ENCODE measurements at regions not wholly inside any gene's neighbourhood (a gene's known extent, or its start where the extent isn't known, plus 50 kb on each side); places are given as distances from the start of the nearest gene placed in this dataset.

DNA sequence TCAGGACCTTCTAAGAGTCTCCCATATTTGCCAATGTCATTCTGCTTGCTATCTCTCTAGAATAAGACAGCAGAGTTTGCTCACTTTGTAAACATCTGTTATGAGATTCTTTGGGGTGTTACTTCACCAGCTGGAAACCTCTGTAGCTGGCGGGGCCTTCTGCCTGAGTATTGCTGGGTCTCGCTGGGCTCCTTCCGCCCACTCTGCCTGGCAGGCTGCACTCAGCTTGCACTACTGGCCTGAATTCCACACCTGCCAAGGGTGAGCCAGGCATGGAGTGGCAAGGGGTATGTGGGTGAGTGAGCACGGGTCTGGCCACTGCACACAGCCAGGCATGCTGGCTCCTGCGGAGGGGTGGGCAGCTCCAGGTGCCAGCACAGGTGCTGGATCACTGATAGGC is 267.3 kb upstream of the PDE3A start:
- no peaks in the 10 kb centered on the region for H3K4me1 ChIP-seq (ENCODE audit: control insufficient read depth in 1 of 2, insufficient read depth in 2 of 2, low read length in 2 of 2)
- POLR2A ChIA-PET, result no interaction called here
- no peak for ATAC-seq

DNA sequence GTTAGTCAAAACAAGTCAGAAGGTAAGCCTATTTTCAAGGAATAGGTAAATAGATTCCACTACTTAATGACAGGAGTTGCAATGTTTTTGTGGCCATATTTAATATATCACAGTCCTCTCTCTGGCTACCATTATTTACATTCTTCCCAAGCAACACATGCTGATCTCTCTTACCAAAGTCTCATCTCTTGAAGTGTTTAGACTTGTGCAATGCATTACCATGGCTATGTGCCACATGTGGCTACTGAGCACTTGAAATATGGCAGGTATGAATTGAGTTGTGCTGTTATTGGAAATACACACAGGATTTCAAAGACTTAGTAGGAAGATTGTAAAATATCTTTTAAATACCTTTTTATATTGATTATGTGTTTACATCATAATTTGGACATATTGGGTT is 262.4 kb upstream of the PDE3A start:
- Histone ChIP-seq H3K4me3 (replicated peaks in 1 of 2; ENCODE audit: low read depth in 1 of 2, low read length in 2 of 2) (no peak overlapping the region), H3K9me2 (ENCODE audit: insufficient read depth) (no peaks in the 10 kb centered on the region), H3K27ac (ENCODE audit: low read depth, low read length) (no peak overlapping the region), H3K79me2 (ENCODE audit: insufficient read depth, low read length) (no peaks in the 10 kb centered on the region), H4K20me1 (ENCODE audit: insufficient read depth) (no peaks in the 10 kb centered on the region), H3K4me2 (ENCODE audit: low read length) (no peak overlapping the region), H3K4me1 (ENCODE audit: control insufficient read depth in 1 of 2, insufficient read depth in 2 of 2, low read length in 2 of 2) (no peaks in the 10 kb centered on the region), H3K36me3 (ENCODE audit: control insufficient read depth in 1 of 2, insufficient read depth in 2 of 2, low read length in 2 of 2) (no peaks in the 10 kb centered on the region), H3K27me3 (ENCODE audit: insufficient read depth, low read length) (no peaks in the 10 kb centered on the region), H3K9ac (ENCODE audit: low read length) (no peak overlapping the region), H3K9me3 (ENCODE audit: control insufficient read depth in 1 of 2, insufficient read depth in 1 of 2, low read depth in 1 of 2, low read length in 2 of 2) (no peaks in the 10 kb centered on the region), H2AFZ (ENCODE audit: low read depth, low read length, poor library complexity, severe bottlenecking) (no peak overlapping the region)
- no TSS peak for BruUV-seq (replicated peaks)
- POLR2A ChIA-PET, result no interaction called here
- RAD21 ChIA-PET (ENCODE audit: low non-redundant PET in 1 of 2, low total read pairs in 2 of 2, uncharacterized antibody in 2 of 2, unreplicated experiment in 2 of 2), result no interaction called here
- no peak for ATAC-seq
- DNase-seq (ENCODE audit: low read depth, low spot score), result no peak
- CTCF ChIA-PET, result no interaction called here
- intact Hi-C loops (cut with micrococcal nuclease), result no loop called here
- TF ChIP-seq POLR2AphosphoS5 (IDR thresholded peaks at IDR 0.05; ENCODE audit: low read depth, low read length), result no peak
- no peak for TF ChIP-seq EGR1 (IDR thresholded peaks at IDR 0.05; ENCODE audit: low read depth)
- TF ChIP-seq EZH2phosphoT487 (IDR thresholded peaks at IDR 0.05; ENCODE audit: borderline replicate concordance), result no peak
- TF ChIP-seq CEBPB (IDR thresholded peaks at IDR 0.05; ENCODE audit: low read depth), result no peak
- no peak for TF ChIP-seq SRF (IDR thresholded peaks at IDR 0.05; ENCODE audit: low read depth)
- TF ChIP-seq RAD21 (IDR thresholded peaks at IDR 0.05; ENCODE audit: low read depth), result no peak
- TF ChIP-seq EZH2 (IDR thresholded peaks at IDR 0.05), result no peak
- no peak for TF ChIP-seq TCF7L2 (IDR thresholded peaks at IDR 0.05; ENCODE audit: borderline replicate concordance, extremely low read depth, insufficient read depth, insufficient read length)
- TF ChIP-seq, protein P1, sequence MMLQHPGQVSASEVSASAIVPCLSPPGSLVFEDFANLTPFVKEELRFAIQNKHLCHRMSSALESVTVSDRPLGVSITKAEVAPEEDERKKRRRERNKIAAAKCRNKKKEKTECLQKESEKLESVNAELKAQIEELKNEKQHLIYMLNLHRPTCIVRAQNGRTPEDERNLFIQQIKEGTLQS (IDR thresholded peaks at IDR 0.05), result no peak
- TF ChIP-seq SIN3A (IDR thresholded peaks at IDR 0.05; ENCODE audit: low read depth), result no peak
- no peak for TF ChIP-seq POLR2A (IDR thresholded peaks at IDR 0.05; ENCODE audit: borderline replicate concordance, extremely low read depth, insufficient read depth, insufficient read length)
- TF ChIP-seq, protein P2, sequence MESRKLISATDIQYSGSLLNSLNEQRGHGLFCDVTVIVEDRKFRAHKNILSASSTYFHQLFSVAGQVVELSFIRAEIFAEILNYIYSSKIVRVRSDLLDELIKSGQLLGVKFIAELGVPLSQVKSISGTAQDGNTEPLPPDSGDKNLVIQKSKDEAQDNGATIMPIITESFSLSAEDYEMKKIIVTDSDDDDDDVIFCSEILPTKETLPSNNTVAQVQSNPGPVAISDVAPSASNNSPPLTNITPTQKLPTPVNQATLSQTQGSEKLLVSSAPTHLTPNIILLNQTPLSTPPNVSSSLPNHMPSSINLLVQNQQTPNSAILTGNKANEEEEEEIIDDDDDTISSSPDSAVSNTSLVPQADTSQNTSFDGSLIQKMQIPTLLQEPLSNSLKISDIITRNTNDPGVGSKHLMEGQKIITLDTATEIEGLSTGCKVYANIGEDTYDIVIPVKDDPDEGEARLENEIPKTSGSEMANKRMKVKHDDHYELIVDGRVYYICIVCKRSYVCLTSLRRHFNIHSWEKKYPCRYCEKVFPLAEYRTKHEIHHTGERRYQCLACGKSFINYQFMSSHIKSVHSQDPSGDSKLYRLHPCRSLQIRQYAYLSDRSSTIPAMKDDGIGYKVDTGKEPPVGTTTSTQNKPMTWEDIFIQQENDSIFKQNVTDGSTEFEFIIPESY (IDR thresholded peaks at IDR 0.05; ENCODE audit: extremely low read depth, insufficient replicate concordance, low read length), result no peak
- TF ChIP-seq, protein P3, sequence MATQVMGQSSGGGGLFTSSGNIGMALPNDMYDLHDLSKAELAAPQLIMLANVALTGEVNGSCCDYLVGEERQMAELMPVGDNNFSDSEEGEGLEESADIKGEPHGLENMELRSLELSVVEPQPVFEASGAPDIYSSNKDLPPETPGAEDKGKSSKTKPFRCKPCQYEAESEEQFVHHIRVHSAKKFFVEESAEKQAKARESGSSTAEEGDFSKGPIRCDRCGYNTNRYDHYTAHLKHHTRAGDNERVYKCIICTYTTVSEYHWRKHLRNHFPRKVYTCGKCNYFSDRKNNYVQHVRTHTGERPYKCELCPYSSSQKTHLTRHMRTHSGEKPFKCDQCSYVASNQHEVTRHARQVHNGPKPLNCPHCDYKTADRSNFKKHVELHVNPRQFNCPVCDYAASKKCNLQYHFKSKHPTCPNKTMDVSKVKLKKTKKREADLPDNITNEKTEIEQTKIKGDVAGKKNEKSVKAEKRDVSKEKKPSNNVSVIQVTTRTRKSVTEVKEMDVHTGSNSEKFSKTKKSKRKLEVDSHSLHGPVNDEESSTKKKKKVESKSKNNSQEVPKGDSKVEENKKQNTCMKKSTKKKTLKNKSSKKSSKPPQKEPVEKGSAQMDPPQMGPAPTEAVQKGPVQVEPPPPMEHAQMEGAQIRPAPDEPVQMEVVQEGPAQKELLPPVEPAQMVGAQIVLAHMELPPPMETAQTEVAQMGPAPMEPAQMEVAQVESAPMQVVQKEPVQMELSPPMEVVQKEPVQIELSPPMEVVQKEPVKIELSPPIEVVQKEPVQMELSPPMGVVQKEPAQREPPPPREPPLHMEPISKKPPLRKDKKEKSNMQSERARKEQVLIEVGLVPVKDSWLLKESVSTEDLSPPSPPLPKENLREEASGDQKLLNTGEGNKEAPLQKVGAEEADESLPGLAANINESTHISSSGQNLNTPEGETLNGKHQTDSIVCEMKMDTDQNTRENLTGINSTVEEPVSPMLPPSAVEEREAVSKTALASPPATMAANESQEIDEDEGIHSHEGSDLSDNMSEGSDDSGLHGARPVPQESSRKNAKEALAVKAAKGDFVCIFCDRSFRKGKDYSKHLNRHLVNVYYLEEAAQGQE (IDR thresholded peaks at IDR 0.05; ENCODE audit: low read depth), result no peak
- TF ChIP-seq SP1 (IDR thresholded peaks at IDR 0.05; ENCODE audit: low read depth), result no peak
- no peak for TF ChIP-seq ZFX (IDR thresholded peaks at IDR 0.05)

More for the DNA sequence above, 267.3 kb upstream of the PDE3A start:
- Histone ChIP-seq H3K4me3 (replicated peaks in 1 of 2; ENCODE audit: low read depth in 1 of 2, low read length in 2 of 2) (no peak overlapping the region), H3K36me3 (ENCODE audit: control insufficient read depth in 1 of 2, insufficient read depth in 2 of 2, low read length in 2 of 2) (no peaks in the 10 kb centered on the region), H3K9me2 (ENCODE audit: insufficient read depth) (no peaks in the 10 kb centered on the region), H3K9ac (ENCODE audit: low read length) (no peak overlapping the region), H4K20me1 (ENCODE audit: insufficient read depth) (no peaks in the 10 kb centered on the region), H2AFZ (ENCODE audit: low read depth, low read length, poor library complexity, severe bottlenecking) (no peak overlapping the region), H3K9me3 (ENCODE audit: control insufficient read depth in 1 of 2, insufficient read depth in 1 of 2, low read depth in 1 of 2, low read length in 2 of 2) (no peaks in the 10 kb centered on the region), H3K27ac (ENCODE audit: low read depth, low read length) (no peak overlapping the region), H3K79me2 (ENCODE audit: insufficient read depth, low read length) (no peaks in the 10 kb centered on the region), H3K4me2 (ENCODE audit: low read length) (no peak overlapping the region), H3K27me3 (ENCODE audit: insufficient read depth, low read length) (no peaks in the 10 kb centered on the region)
- ChIA-PET CTCF (no interaction called here), RAD21 (ENCODE audit: low non-redundant PET in 1 of 2, low total read pairs in 2 of 2, uncharacterized antibody in 2 of 2, unreplicated experiment in 2 of 2) (no interaction called here)
- TF ChIP-seq TCF7L2 (IDR thresholded peaks at IDR 0.05; ENCODE audit: borderline replicate concordance, extremely low read depth, insufficient read depth, insufficient read length) (no peak), FOSL1 (IDR thresholded peaks at IDR 0.05; ENCODE audit: low read depth) (no peak), SRF (IDR thresholded peaks at IDR 0.05; ENCODE audit: low read depth) (no peak), JUND (IDR thresholded peaks at IDR 0.05) (no peak), EZH2phosphoT487 (IDR thresholded peaks at IDR 0.05; ENCODE audit: borderline replicate concordance) (no peak), YY1 (IDR thresholded peaks at IDR 0.05; ENCODE audit: extremely low read depth, insufficient replicate concordance, low read depth, low read length) (no peak), ZFX (IDR thresholded peaks at IDR 0.05) (no peak)
- BruUV-seq (replicated peaks), result no TSS peak
- no peak for DNase-seq (ENCODE audit: low read depth, low spot score)
- intact Hi-C loops (cut with micrococcal nuclease), result no loop called here
